IMR-90 (cell line): ENCODE measurements at regions not wholly inside any gene's neighbourhood (a gene's known extent, or its start where the extent isn't known, plus 50 kb on each side); places are given as distances from the start of the nearest gene placed in this dataset.

Experiments used
- ATAC-seq: fragments of 200-7000 bp; cut with Tn5 transposase; 2 replicates; pipeline ENCODE4 v1.9.1; 2020; ENCODE audit warnings: low read depth, mild to moderate bottlenecking, moderate library complexity
- BruUV-seq: library from RNA; stranded (reverse); fragments of 400-500 nt; replicated peaks from 2 replicates; lab custom pipeline; 2021; lab: Mats Ljungman, UMichigan
- CTCF ChIA-PET: fragments of 300-600 bp; formaldehyde crosslinking; extraction: SDS; loops from one replicate; lab custom pipeline; 2021; ENCODE audit warnings: antibody characterized with exemption; lab: Yijun Ruan, JAX
- POLR2A ChIA-PET: fragments of 300-600 bp; sonication (Branson Sonifier 250); formaldehyde crosslinking; loops from one replicate; lab custom pipeline; 2022; ENCODE audit warnings: antibody characterized with exemption; ENCODE audit not compliant: unreplicated experiment; lab: Charles Lee
- DNase-seq: peaks from one replicate; pipeline ENCODE4 v3.0.0; 2013
- H2AFZ ChIP-seq: replicated peaks from 2 replicates; pipeline ENCODE3; 2013; ENCODE audit warnings: low read length, mild to moderate bottlenecking; ENCODE audit not compliant: poor library complexity
- H2AK5ac ChIP-seq: 2 replicates; pipeline ENCODE4 v1.6.1; 2013; ENCODE audit warnings: low read depth, low read length, inconsistent platforms
- H2AK9ac ChIP-seq: replicated peaks from 2 replicates; pipeline ENCODE3; 2013; ENCODE audit warnings: mild to moderate bottlenecking, low read depth, low read length, moderate library complexity; ENCODE audit not compliant: poor library complexity
- H2BK120ac ChIP-seq: 2 replicates; pipeline ENCODE4 v1.6.1; 2013; ENCODE audit warnings: low read depth, low read length, inconsistent platforms
- H2BK15ac ChIP-seq: 3 replicates; pipeline ENCODE4 v1.6.1; 2013; ENCODE audit warnings: low read depth, low read length, inconsistent platforms
- H2BK20ac ChIP-seq: 2 replicates; pipeline ENCODE4 v1.6.1; 2013; ENCODE audit warnings: low read depth, mild to moderate bottlenecking, inconsistent platforms, low read length, moderate library complexity
- H2BK5ac ChIP-seq: 2 replicates; pipeline ENCODE4 v1.6.1; 2013; ENCODE audit warnings: mild to moderate bottlenecking, low read depth, low read length, inconsistent platforms; ENCODE audit not compliant: poor library complexity, severe bottlenecking
- H3K14ac ChIP-seq: replicated peaks from 2 replicates; pipeline ENCODE4 v1.6.1; 2013; ENCODE audit warnings: low read depth, low read length, inconsistent platforms
- H3K18ac ChIP-seq: 2 replicates; pipeline ENCODE4 v1.6.1; 2013; ENCODE audit warnings: low read depth, low read length, control low read depth
- H3K23ac ChIP-seq: 2 replicates; pipeline ENCODE4 v1.6.1; 2013; ENCODE audit warnings: low read depth, low read length, inconsistent platforms
- H3K27ac ChIP-seq: 2 replicates; pipeline ENCODE4 v1.5.1; 2013; ENCODE audit warnings: mild to moderate bottlenecking, control low read depth, low read length; ENCODE audit not compliant: insufficient read depth
- H3K27me3 ChIP-seq: 2 replicates; pipeline ENCODE4 v1.6.1; 2013; ENCODE audit warnings: low read length; ENCODE audit not compliant: control insufficient read depth, insufficient read depth
- H3K36me3 ChIP-seq: 2 replicates; pipeline ENCODE4 v1.6.1; 2013; ENCODE audit warnings: low read length, mixed read lengths; ENCODE audit not compliant: control insufficient read depth, insufficient read depth
- H3K4ac ChIP-seq: 2 replicates; pipeline ENCODE4 v1.6.1; 2013; ENCODE audit warnings: low read depth, low read length, inconsistent platforms
- H3K4me1 ChIP-seq: 2 replicates; pipeline ENCODE4 v1.6.1; 2013; ENCODE audit warnings: low read length, mixed read lengths; ENCODE audit not compliant: control insufficient read depth, insufficient read depth
- H3K4me2 ChIP-seq: 2 replicates; pipeline ENCODE4 v1.6.1; 2013; ENCODE audit warnings: low read depth, mild to moderate bottlenecking, control low read depth, low read length, moderate library complexity
- H3K4me3 ChIP-seq: 2 replicates; pipeline ENCODE4 v1.5.1; 2013; ENCODE audit warnings: low read depth, mild to moderate bottlenecking, control low read depth, low read length, moderate library complexity; ENCODE audit not compliant: insufficient read depth
- H3K56ac ChIP-seq: 2 replicates; pipeline ENCODE4 v1.6.1; 2013; ENCODE audit warnings: low read length, inconsistent platforms; ENCODE audit not compliant: insufficient read depth; ENCODE audit errors: extremely low read depth
- H3K79me1 ChIP-seq, 2 experiments: 2 replicates each; pipeline ENCODE4 v1.6.1; 2013; ENCODE audit warnings: low read length in 2 of 2, inconsistent platforms in 1 of 2, low read depth in 1 of 2
- H3K9ac ChIP-seq: 2 replicates; pipeline ENCODE4 v1.6.1; 2013; ENCODE audit warnings: low read depth, low read length, control low read depth
- H3K9me1 ChIP-seq: 2 replicates; pipeline ENCODE4 v1.6.1; 2013; ENCODE audit warnings: low read length, inconsistent platforms; ENCODE audit not compliant: insufficient read depth
- H3K9me3 ChIP-seq: 2 replicates; pipeline ENCODE4 v1.6.1; 2013; ENCODE audit warnings: low read length; ENCODE audit not compliant: control insufficient read depth, insufficient read depth
- H4K20me1 ChIP-seq: 2 replicates; pipeline ENCODE4 v1.6.1; 2013; ENCODE audit warnings: low read length, inconsistent platforms; ENCODE audit not compliant: insufficient read depth
- H4K5ac ChIP-seq: 2 replicates; pipeline ENCODE4 v1.6.1; 2013; ENCODE audit warnings: mild to moderate bottlenecking, low read depth, low read length, control low read depth
- H4K8ac ChIP-seq, 2 experiments: 2 replicates each; pipeline ENCODE4 v1.6.1; 2013; ENCODE audit warnings: low read depth in 2 of 2, low read length in 2 of 2, control low read depth in 1 of 2, inconsistent platforms in 1 of 2
- H4K91ac ChIP-seq: 2 replicates; pipeline ENCODE4 v1.6.1; 2013; ENCODE audit warnings: low read depth, low read length, inconsistent platforms; ENCODE audit not compliant: insufficient read depth
- BHLHE40 ChIP-seq: fragments of 150-350 bp; IDR thresholded peaks from 2 replicates; pipeline ENCODE4 v1.6.1; 2016; ENCODE audit warnings: mild to moderate bottlenecking, low read depth, low read length
- CEBPB ChIP-seq: IDR thresholded peaks from 2 replicates; pipeline ENCODE4 v1.6.1; 2012; ENCODE audit warnings: low read depth, low read length, improper control_type of control experiment
- CHD1 ChIP-seq: IDR thresholded peaks from 2 replicates; pipeline ENCODE4 v1.6.1; 2012; ENCODE audit warnings: low read depth, low read length, improper control_type of control experiment
- ELK1 ChIP-seq: fragments of 150-350 bp; IDR thresholded peaks from 2 replicates; pipeline ENCODE4 v1.6.1; 2016; ENCODE audit warnings: low read depth, mild to moderate bottlenecking, low read length, moderate library complexity, borderline replicate concordance
- MAFK ChIP-seq: IDR thresholded peaks from 2 replicates; pipeline ENCODE4 v1.6.1; 2012; ENCODE audit warnings: low read depth, low read length, improper control_type of control experiment
- MAZ ChIP-seq: IDR thresholded peaks from 2 replicates; pipeline ENCODE4 v1.6.1; 2012; ENCODE audit warnings: low read depth, mild to moderate bottlenecking, low read length, improper control_type of control experiment, moderate library complexity, borderline replicate concordance
- MXI1 ChIP-seq: IDR thresholded peaks from 2 replicates; pipeline ENCODE4 v1.6.1; 2012; ENCODE audit warnings: low read depth, mild to moderate bottlenecking, low read length, moderate library complexity, borderline replicate concordance
- NFE2L2 ChIP-seq: fragments of 150-350 bp; IDR thresholded peaks from 2 replicates; pipeline ENCODE4 v1.6.1; 2016; ENCODE audit warnings: low read depth, mild to moderate bottlenecking, low read length
- POLR2A ChIP-seq: IDR thresholded peaks from 2 replicates; pipeline ENCODE4 v1.6.1; 2012; ENCODE audit warnings: mild to moderate bottlenecking, low read depth, low read length
- RAD21 ChIP-seq: IDR thresholded peaks from 2 replicates; pipeline ENCODE4 v1.6.1; 2012; ENCODE audit warnings: low read length, improper control_type of control experiment
- RFX5 ChIP-seq: IDR thresholded peaks from 2 replicates; pipeline ENCODE4 v1.8.0; 2012; ENCODE audit warnings: low read depth, mild to moderate bottlenecking, low read length, moderate library complexity
- SMC3 ChIP-seq: fragments of 150-350 bp; IDR thresholded peaks from 2 replicates; pipeline ENCODE4 v1.6.1; 2016; ENCODE audit warnings: low read depth, mild to moderate bottlenecking, antibody characterized with exemption, low read length, moderate library complexity
- USF2 ChIP-seq: fragments of 150-350 bp; IDR thresholded peaks from 2 replicates; pipeline ENCODE4 v1.6.1; 2017; ENCODE audit warnings: mild to moderate bottlenecking, antibody characterized with exemption, low read length, low read depth
- WGBS, 2 experiments: methylation state at CpG; one replicate each; pipeline versions ENCODE4 v1.1.5 to v1.1.7; 2013; ENCODE audit warnings: missing lambda C conversion rate in 2 of 2; ENCODE audit not compliant: insufficient read length in 1 of 2; ENCODE audit errors: extremely low coverage in 2 of 2; 5-methylcytosine and 5-hydroxymethylcytosine counted together
- dilution Hi-C: fragments of 300-500 bp; cut with HindIII; formaldehyde crosslinking; loops from one replicate; pipeline ENCODE4 v1.14.3; 2018; ENCODE audit warnings: low sequenced_read_pairs; ENCODE audit not compliant: unreplicated experiment
- in situ Hi-C: fragments of 300-500 bp; cut with MboI; formaldehyde crosslinking; loops from 3 replicates; pipeline ENCODE4 v1.14.3; 2019; ENCODE audit warnings: low sequenced_read_pairs, inconsistent platforms, mixed read lengths
- intact Hi-C: fragments of 100-400 bp; cut with micrococcal nuclease; formaldehyde crosslinking; loops from 2 replicates; pipeline ENCODE4 v1.10.0; 2022
- TF ChIP-seq, protein P1 (sequence below): conservative IDR thresholded peaks from 2 replicates; pipeline ENCODE4 v1.5.1; 2012; ENCODE audit warnings: mild to moderate bottlenecking, low read depth, low read length, improper control_type of control experiment

DNA sequence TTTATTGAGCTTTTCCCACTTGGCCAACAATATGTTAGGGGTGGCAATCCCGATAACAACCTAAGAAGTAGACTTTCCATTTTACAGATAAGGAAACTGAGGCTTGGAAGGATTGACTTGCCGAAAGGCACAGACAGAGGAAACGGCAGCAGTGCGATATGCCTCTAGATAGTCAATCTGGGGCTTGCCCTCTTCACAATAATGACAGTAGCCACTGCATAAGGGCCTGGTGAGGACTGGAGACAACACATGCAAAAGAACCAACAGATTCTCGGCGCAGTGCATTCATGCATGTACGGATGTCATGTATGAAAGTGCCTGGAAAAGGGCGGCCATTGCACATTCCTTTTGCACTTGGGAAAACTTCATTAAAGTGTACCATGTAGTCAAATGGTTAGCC, 811.2 kb downstream of the RNF144A start:
- ChIA-PET CTCF (interaction anchor here (1.3 kb wide), 1 partner anchor 25 kb away, joined by 3 read pairs; no protein-coding TSS in a partner anchor), POLR2A (no interaction called here)
- no peak for TF ChIP-seq ELK1
- no peak for TF ChIP-seq RFX5
- no peak for TF ChIP-seq MAFK
- no peak for TF ChIP-seq CHD1
- no peak for TF ChIP-seq MAZ
- no peak for TF ChIP-seq RAD21
- no peak for TF ChIP-seq BHLHE40
- no peak for TF ChIP-seq CEBPB
- TF ChIP-seq MXI1, result no peak
- no peak for TF ChIP-seq USF2
- no peak for TF ChIP-seq NFE2L2
- TF ChIP-seq, protein P1, sequence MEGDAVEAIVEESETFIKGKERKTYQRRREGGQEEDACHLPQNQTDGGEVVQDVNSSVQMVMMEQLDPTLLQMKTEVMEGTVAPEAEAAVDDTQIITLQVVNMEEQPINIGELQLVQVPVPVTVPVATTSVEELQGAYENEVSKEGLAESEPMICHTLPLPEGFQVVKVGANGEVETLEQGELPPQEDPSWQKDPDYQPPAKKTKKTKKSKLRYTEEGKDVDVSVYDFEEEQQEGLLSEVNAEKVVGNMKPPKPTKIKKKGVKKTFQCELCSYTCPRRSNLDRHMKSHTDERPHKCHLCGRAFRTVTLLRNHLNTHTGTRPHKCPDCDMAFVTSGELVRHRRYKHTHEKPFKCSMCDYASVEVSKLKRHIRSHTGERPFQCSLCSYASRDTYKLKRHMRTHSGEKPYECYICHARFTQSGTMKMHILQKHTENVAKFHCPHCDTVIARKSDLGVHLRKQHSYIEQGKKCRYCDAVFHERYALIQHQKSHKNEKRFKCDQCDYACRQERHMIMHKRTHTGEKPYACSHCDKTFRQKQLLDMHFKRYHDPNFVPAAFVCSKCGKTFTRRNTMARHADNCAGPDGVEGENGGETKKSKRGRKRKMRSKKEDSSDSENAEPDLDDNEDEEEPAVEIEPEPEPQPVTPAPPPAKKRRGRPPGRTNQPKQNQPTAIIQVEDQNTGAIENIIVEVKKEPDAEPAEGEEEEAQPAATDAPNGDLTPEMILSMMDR, result no peak
- no peak for TF ChIP-seq POLR2A
- TF ChIP-seq SMC3, result no peak
- H3K9me1 ChIP-seq, result no peaks in the 10 kb centered on the region
- no peak overlapping the region for H2AK9ac ChIP-seq
- H3K4me2 ChIP-seq, result no peak overlapping the region
- H2BK15ac ChIP-seq, result no peak overlapping the region
- no peaks in the 10 kb centered on the region for H3K9me3 ChIP-seq
- H2AFZ ChIP-seq, result no peak overlapping the region
- H4K5ac ChIP-seq, result no peak overlapping the region
- H3K14ac ChIP-seq, result no peak overlapping the region
- H3K9ac ChIP-seq, result no peak overlapping the region
- no peak overlapping the region for H3K4ac ChIP-seq
- no peak for ATAC-seq
- no peaks in the 10 kb centered on the region for H3K79me1 ChIP-seq
- H3K56ac ChIP-seq, result no peak overlapping the region
- intact Hi-C loops, result no loop called here
- in situ Hi-C loops, result loop anchor here (5.0 kb wide), 1 partner anchor 959 kb away; no protein-coding TSS in a partner anchor
- no peak overlapping the region for H2BK20ac ChIP-seq
- H3K4me3 ChIP-seq, result no peak overlapping the region
- no peaks in the 10 kb centered on the region for H4K20me1 ChIP-seq
- dilution Hi-C loops, result no loop called here
- H2BK5ac ChIP-seq, result no peak overlapping the region
- H3K36me3 ChIP-seq, result no peaks in the 10 kb centered on the region
- peaks cover 1% of the 10 kb centered on the region; the same call in 1 of the 2 replicates for H3K4me1 ChIP-seq
- no CpG with 5 or more reads among the region's 8 CpGs for WGBS, 2 experiments
- no TSS peak for BruUV-seq
- no peaks in the 10 kb centered on the region; the same call in 1 of the 2 replicates for H3K27me3 ChIP-seq
- no peak overlapping the region for H4K8ac ChIP-seq
- no peak overlapping the region for H3K27ac ChIP-seq
- no peak overlapping the region for H3K23ac ChIP-seq
- H3K18ac ChIP-seq, result no peak overlapping the region
- H2AK5ac ChIP-seq, result no peak overlapping the region
- DNase-seq, result no peak
- no peak overlapping the region for H4K91ac ChIP-seq
- H2BK120ac ChIP-seq, result no peak overlapping the region
